HG03571 (cell line): ENCODE measurements at regions not wholly inside any gene's neighbourhood (a gene's known extent, or its start where the extent isn't known, plus 50 kb on each side); places are given as distances from the start of the nearest gene placed in this dataset.

ENCODE experiments used
- ATAC-seq: cut with Tn5 transposase; IDR thresholded peaks from one replicate; pipeline ENCODE4 v1.9.1; 2021; ENCODE audit not compliant: unreplicated experiment

- no peak for ATAC-seq
These were observed 783.1 kb downstream of the MRPL39 start for GRCh38 chr21:24824209-24824608.

- ATAC-seq = no peak
These were observed 784.0 kb downstream of the MRPL39 start for GRCh38 chr21:24823247-24823646.

DNA sequence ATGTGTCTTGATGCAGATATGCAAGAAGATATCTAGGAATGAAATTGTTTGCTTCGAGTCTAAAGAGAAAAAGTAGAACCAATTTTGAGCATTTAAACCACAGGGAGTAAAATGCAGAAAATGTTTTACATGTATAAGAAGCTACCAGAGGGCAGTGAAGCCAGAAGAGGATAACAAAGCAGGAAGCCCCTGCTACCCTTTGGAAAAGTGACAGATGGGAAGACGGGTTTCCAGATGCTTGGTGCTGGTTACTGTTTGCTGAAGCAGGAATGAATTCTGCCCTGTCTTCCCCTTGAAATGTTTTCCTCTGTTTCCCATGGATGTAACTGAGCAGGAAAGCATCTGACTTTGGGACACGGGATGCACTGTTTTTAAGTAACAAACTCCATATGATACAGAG, 822.2 kb downstream of the MRPL39 start:
- no peak for ATAC-seq

DNA sequence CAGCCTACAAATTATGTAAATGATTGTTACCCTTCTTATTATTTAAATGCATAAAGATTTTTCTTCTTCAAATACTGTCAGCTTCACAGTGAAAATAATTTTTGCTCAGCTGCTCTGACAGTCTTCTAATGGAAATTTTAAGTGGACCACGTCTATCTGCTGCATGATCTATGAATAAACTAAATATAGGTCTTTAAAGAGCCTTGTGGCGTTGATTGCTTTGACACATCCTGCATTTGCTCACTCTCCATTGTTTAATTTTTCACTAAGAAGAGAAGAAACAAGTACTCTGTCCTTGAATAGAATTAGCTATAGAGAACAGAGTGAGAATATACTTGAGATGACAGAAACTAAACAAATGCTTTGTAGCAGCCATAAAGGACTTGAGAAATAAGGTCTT, 826.1 kb downstream of the MRPL39 start:
- no peak for ATAC-seq

DNA sequence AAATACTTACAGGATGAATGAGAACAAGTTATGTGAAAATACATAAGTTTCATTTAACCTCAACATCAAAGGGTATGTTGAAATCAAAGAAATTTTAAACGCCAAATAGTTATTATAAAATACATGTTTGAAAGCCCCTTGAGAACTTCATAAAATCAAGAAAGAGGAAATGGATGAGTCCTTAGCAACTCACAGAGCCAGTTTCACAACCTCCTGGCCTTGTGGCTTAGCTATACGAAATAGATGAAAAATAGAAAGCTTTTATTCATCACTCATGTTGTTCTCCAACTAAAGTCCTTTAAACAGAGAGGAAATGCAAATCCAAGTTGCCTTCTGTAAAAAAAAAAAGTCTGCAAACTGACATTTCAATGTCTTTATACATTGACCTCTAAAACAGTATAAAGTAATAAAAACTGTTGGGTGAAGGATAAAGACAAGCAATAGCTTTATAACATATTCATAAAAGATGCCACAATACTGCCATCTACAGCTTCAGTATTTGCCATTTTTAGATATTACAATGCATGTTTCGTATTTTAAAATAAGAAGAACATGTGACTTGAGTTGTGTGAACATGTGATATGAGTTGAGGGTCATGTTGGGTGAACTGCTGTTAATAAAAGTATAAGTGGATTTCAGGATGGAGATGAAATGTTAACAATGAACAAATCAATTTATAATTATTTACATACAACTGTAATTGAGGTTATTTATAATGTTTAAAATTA, 847.8 kb downstream of the MRPL39 start:
- ATAC-seq = no peak

- ATAC-seq = no peak
These were observed 869.2 kb downstream of the MRPL39 start for GRCh38 chr21:24738063-24738462.

DNA sequence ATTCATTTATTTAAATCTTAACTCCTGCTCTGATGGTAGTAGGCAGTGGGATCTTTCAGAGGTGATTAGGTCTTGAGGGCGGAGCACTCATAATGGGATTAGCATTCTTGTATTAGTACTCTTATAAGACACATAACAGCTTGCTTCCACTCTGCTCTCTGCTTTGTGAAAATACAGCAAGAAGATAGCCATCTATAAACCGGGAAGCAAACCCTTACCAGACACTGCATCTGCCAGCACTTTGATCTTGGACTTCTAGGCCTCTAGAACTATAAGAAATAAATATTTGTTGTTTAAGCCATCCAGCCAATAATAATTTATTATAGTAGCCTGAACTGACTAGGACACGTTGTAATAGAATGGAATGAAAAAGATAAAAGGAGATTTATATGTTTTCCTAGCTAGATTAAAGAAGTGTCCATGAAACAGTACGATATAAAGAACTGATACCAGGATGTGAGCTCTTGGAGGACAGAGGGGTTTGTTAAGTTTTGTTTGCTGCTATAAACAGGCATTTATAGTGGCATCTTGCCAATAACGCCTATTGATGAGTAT, 869.9 kb downstream of the MRPL39 start:
- ATAC-seq = no peak

GRCh38 chr21:24730661-24731060, 876.6 kb downstream of the MRPL39 start:
- ATAC-seq = no peak

DNA sequence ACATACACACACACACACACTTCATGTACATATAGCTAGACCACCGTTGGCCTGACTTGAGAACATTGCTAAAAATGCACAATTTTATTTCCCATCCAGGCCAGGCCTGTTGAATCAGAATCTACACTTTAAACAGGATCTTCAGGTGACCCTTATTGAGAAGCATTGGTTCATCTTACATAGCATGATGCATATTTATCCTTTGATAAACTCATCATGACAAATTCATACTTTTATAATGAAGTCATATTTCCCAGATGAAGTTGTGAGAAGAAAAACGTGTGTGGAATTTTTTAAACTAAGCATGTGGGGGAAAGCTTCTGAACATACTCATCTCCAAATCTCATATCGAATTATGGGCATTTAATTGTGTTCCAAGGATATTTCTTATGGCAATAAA, 877.7 kb downstream of the MRPL39 start:
- ATAC-seq = no peak

GRCh38 chr21:24727803-24728440, 879.4 kb downstream of the MRPL39 start:
- ATAC-seq = no peak

- no peak for ATAC-seq
These were observed 890.9 kb downstream of the MRPL39 start for GRCh38 chr21:24716281-24716918.

- no peak for ATAC-seq
These were observed 892.6 kb downstream of the MRPL39 start for GRCh38 chr21:24714646-24715200.

DNA sequence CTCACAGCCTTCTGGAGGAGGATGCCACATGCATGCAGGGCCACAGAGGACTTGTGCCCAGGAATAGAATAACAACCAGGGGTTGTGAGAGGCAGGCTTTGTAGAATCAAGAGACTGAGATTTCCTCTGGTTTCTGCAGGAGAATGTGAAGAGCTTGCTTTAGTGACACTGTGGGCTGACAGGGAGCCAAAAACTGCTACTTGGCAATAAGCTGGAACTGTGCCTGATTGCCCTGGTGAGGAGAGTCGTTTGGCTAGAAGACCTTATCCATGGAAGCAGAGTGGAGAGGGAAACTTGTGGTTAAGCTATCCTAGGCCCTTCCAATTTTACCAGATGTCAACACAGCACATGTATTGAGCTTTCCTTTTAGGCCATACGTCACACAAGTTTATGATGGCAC, 902.1 kb downstream of the MRPL39 start:
- no peak for ATAC-seq

GRCh38 chr21:24693779-24694178, 913.5 kb downstream of the MRPL39 start:
- no peak for ATAC-seq

- no peak for ATAC-seq
These were observed 925.8 kb downstream of the MRPL39 start for GRCh38 chr21:24681456-24681855.

DNA sequence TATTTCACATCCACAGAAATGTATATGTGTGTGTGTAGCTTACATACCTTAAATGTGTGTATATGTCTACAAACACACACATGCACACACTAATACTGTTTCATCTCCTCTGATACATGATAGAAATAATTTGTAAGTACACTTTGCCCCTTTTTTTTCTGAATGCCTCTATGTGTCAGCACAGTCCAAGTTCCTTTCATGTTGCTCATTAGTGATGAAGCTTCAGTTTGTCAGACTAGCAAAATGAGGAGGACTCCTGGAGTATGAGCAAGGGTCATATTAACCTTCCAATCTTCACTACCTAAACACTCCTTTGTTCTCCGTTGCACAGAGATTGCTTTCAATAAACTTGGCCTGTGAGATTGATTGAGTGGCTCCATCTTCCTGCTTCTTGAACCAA, 935.4 kb downstream of the MRPL39 start:
- ATAC-seq = no peak

GRCh38 chr21:24658926-24659325, 948.4 kb downstream of the MRPL39 start:
- ATAC-seq = no peak

DNA sequence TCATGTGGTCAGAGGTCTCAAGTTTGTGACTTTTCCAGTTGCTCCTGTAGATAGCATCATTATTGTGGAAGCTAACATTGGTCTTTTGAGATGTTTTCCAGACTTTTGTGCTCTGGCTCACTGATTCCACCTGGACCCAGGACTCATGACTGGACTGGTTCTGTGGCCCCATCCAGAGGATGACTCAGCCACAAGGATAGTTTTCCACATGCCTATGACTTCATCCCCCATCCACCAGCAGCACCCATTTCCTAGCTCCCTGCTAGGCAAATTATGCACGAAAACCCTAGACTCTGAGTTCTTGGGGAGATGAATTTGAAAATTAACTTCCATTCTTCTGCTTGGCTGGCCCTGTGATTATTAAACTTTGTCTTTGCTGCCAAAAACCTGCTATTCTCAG, 949.3 kb downstream of the MRPL39 start:
- no peak for ATAC-seq

- no peak for ATAC-seq
These were observed 957.6 kb downstream of the MRPL39 start for GRCh38 chr21:24649691-24650090.

DNA sequence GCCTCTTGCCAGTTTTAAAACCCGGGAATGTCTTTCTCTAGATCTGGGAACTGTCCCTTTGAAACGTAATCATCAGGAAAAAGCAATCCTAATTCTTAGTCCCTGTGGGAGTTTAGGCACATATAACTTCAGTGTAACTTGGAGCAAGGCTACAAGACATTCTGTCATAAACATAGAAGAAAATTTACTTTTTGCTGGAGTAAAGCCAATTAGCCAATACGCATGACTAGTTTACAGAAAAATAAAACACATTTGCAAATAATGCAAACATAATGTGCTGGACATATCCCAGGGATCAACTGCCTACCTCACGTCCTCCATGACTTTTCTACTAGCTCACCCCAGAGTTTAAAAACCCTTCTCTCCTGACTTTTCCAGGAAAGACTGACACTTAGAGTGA, 970.6 kb downstream of the MRPL39 start:
- ATAC-seq = no peak

DNA sequence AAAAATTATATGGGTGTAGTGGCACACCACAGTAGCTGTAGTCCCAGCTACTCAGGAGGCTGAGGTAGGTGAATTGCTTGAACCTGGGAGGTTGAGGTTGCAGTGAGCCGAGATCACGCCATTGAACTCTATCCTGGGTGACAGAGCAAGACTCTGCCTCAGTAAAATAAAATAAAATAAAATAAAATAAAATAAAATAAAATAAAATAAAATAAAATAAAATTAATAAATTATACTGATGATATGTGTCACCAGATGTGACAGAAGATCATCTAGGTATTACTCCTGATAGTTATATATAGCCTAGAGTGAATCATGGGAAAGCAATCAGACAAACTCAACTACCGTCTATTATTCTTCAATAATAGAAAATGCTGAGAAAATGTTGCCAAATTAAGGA, 972.5 kb downstream of the MRPL39 start:
- no peak for ATAC-seq

DNA sequence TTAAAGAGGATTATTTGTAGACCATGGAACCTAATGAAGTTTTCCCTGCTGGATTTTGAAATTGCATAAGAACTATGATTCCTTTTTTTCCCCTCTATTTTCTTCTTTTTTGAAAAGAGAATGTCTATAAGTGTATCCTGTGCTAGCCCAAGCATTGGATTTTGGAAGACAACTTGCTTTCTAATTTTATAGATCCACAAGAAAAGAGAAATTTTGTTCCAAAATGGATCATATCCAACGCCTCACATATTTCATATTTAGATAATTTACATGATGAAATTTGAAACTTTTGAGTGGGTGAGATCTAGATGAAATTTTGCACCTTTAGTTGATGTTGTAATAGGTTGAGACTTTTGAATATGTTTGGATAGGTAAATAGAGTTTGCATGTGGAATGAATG, 978.7 kb downstream of the MRPL39 start:
- ATAC-seq = no peak
